Activated CD8-positive, alpha-beta T cell treated with anti-CD3 and anti-CD28 coated beads for 36 hours (primary cell): ENCODE measurements at regions not wholly inside any gene's neighbourhood (a gene's known extent, or its start where the extent isn't known, plus 50 kb on each side); places are given as distances from the start of the nearest gene placed in this dataset.
"Not testable (repeated sequence)": the region's sequence is repeated elsewhere in the genome, so short reads cannot be mapped to it uniquely, and the experiment has no call there.

Experiments
- ATAC-seq: fragments of 200-7000 bp; cut with Tn5 transposase; one replicate; pipeline ENCODE4 v1.10.0; 2021; ENCODE audit warnings: mild to moderate bottlenecking, moderate library complexity
- CTCF ChIA-PET: fragments of 350-600 bp; sonication (Branson Sonifier 250); formaldehyde crosslinking; loops from one replicate; lab custom pipeline; 2021; ENCODE audit warnings: antibody characterized with exemption; lab: Charles Lee
- POLR2A ChIA-PET: fragments of 350-600 bp; sonication (Branson Sonifier 250); formaldehyde crosslinking; loops from one replicate; lab custom pipeline; 2021; ENCODE audit warnings: antibody characterized with exemption; lab: Charles Lee
- DNase-seq: peaks from one replicate; pipeline ENCODE4 v3.0.0-alpha.2; 2020
- H3K27ac Mint-ChIP-seq: one replicate; pipeline ENCODE4 v1.8.0; 2021; ENCODE audit warnings: mild to moderate bottlenecking, mixed read lengths
- H3K27me3 Mint-ChIP-seq: one replicate; pipeline ENCODE4 v1.8.0; 2021; ENCODE audit warnings: mixed read lengths
- H3K36me3 Mint-ChIP-seq: one replicate; pipeline ENCODE4 v1.8.0; 2021; ENCODE audit warnings: low read depth, mixed read lengths
- H3K4me1 Mint-ChIP-seq: one replicate; pipeline ENCODE4 v1.8.0; 2021; ENCODE audit warnings: low read depth, mixed read lengths
- H3K4me3 Mint-ChIP-seq: one replicate; pipeline ENCODE4 v1.8.0; 2021; ENCODE audit warnings: mild to moderate bottlenecking, moderate library complexity, mixed read lengths
- H3K9me3 Mint-ChIP-seq: one replicate; pipeline ENCODE4 v1.8.0; 2021; ENCODE audit warnings: mixed read lengths
- CTCF ChIP-seq: fragments of 200-600 bp; IDR thresholded peaks from one replicate; pipeline ENCODE4 v1.8.0; 2022; ENCODE audit warnings: antibody characterized with exemption, mild to moderate bottlenecking
- intact Hi-C: fragments of 100-400 bp; cut with micrococcal nuclease; formaldehyde crosslinking; loops from one replicate; pipeline ENCODE4 v1.10.0; 2022

GRCh38 chr6:10343320-10343719, 71.6 kb downstream of the TFAP2A start:
- no peaks in the 10 kb centered on the region for H3K4me1 Mint-ChIP-seq
- TF ChIP-seq CTCF = no peak
- H3K27ac Mint-ChIP-seq = no peak overlapping the region
- DNase-seq (no peak), ATAC-seq (no peak)
- peaks cover 4% of the 10 kb centered on the region for H3K27me3 Mint-ChIP-seq
- no peak overlapping the region for H3K4me3 Mint-ChIP-seq
- intact Hi-C loops = no loop called here
- ChIA-PET CTCF (no interaction called here), POLR2A (no interaction called here)
- H3K36me3 Mint-ChIP-seq = no peaks in the 10 kb centered on the region
- no peaks in the 10 kb centered on the region for H3K9me3 Mint-ChIP-seq

GRCh38 chr6:10341605-10342004, 73.3 kb downstream of the TFAP2A start:
- ATAC-seq (no peak), DNase-seq (no peak)
- no peak overlapping the region for H3K27ac Mint-ChIP-seq
- intact Hi-C loops = no loop called here
- CTCF ChIA-PET = no interaction called here
- no peaks in the 10 kb centered on the region for H3K4me1 Mint-ChIP-seq
- peaks cover 3% of the 10 kb centered on the region for H3K27me3 Mint-ChIP-seq
- H3K4me3 Mint-ChIP-seq = no peak overlapping the region
- no peaks in the 10 kb centered on the region for H3K36me3 Mint-ChIP-seq
- POLR2A ChIA-PET = no interaction called here
- no peak for TF ChIP-seq CTCF
- no peaks in the 10 kb centered on the region for H3K9me3 Mint-ChIP-seq

GRCh38 chr6:10338151-10338550, 76.7 kb downstream of the TFAP2A start:
- Mint-ChIP-seq H3K4me3 (no peak overlapping the region), H3K4me1 (no peaks in the 10 kb centered on the region), H3K27ac (no peak overlapping the region), H3K36me3 (no peaks in the 10 kb centered on the region), H3K9me3 (no peaks in the 10 kb centered on the region), H3K27me3 (peaks cover 3% of the 10 kb centered on the region)
- POLR2A ChIA-PET = no interaction called here
- TF ChIP-seq CTCF = no peak
- intact Hi-C loops = no loop called here
- ATAC-seq (no peak), DNase-seq (no peak)
- CTCF ChIA-PET = no interaction called here

- H3K4me3 Mint-ChIP-seq = not testable (repeated sequence)
These were observed 77.5 kb downstream of the TFAP2A start for GRCh38 chr6:10337376-10337775.

GRCh38 chr6:10332111-10332510, 82.8 kb downstream of the TFAP2A start:
- Mint-ChIP-seq H3K9me3 (no peaks in the 10 kb centered on the region), H3K27ac (no peak overlapping the region), H3K36me3 (no peaks in the 10 kb centered on the region), H3K4me3 (no peak overlapping the region), H3K4me1 (no peaks in the 10 kb centered on the region), H3K27me3 (peaks cover 6% of the 10 kb centered on the region)
- POLR2A ChIA-PET = no interaction called here
- ATAC-seq (no peak), DNase-seq (no peak)
- CTCF ChIA-PET = interaction anchor here (1.0 kb wide), 1 partner anchor 147 kb away, joined by 3 read pairs; no protein-coding TSS in a partner anchor
- intact Hi-C loops = no loop called here
- no peak for TF ChIP-seq CTCF

More at GRCh38 chr6:10337376-10337775, 77.5 kb downstream of the TFAP2A start:
- H3K9me3 Mint-ChIP-seq, CTCF ChIA-PET, H3K27ac Mint-ChIP-seq, DNase-seq, ATAC-seq, H3K36me3 Mint-ChIP-seq, POLR2A ChIA-PET, H3K27me3 Mint-ChIP-seq, H3K4me1 Mint-ChIP-seq, intact Hi-C loops: not testable (repeated sequence)
